ENCODE measurements at regions not wholly inside any gene's neighbourhood (a gene's known extent, or its start where the extent isn't known, plus 50 kb on each side); places are given as distances from the start of the nearest gene placed in this dataset.

DNA sequence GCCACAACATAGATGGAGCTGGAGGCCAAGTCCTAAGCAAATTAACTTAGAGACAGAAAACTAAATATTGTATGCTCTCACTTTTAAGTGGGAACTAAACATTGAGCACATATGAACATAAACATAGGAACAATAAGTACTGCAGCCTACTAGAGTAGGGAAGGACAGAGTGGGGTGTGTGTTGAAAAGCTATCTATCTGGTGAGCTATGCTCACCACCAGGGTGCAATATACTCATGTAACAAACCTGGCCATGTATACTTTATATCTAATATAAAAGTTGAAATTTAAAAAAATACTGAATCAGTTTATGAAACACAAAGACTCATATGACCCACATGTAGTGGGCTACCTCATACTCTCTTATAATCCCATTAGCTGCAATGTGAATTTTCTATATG, 1305.0 kb downstream of the LRFN5 start:
- TF ChIP-seq POLR2A (IDR thresholded peaks at IDR 0.05) (no peak), POLR2AphosphoS5 (IDR thresholded peaks at IDR 0.05; ENCODE audit: insufficient read depth in 1 of 2, low read depth in 1 of 2) (no peak)
- TF ChIP-seq, protein P1, sequence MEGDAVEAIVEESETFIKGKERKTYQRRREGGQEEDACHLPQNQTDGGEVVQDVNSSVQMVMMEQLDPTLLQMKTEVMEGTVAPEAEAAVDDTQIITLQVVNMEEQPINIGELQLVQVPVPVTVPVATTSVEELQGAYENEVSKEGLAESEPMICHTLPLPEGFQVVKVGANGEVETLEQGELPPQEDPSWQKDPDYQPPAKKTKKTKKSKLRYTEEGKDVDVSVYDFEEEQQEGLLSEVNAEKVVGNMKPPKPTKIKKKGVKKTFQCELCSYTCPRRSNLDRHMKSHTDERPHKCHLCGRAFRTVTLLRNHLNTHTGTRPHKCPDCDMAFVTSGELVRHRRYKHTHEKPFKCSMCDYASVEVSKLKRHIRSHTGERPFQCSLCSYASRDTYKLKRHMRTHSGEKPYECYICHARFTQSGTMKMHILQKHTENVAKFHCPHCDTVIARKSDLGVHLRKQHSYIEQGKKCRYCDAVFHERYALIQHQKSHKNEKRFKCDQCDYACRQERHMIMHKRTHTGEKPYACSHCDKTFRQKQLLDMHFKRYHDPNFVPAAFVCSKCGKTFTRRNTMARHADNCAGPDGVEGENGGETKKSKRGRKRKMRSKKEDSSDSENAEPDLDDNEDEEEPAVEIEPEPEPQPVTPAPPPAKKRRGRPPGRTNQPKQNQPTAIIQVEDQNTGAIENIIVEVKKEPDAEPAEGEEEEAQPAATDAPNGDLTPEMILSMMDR (IDR thresholded peaks at IDR 0.05), result no peak
